GM13977 (cell line): ENCODE measurements at regions not wholly inside any gene's neighbourhood (a gene's known extent, or its start where the extent isn't known, plus 50 kb on each side); places are given as distances from the start of the nearest gene placed in this dataset.
A peak's percentile ranks its signal among the peaks of the same experiment; 100 is the strongest.

Experiments
- DNase-seq: peaks from one replicate; pipeline ENCODE4 v3.0.0; 2012; ENCODE audit warnings: low spot score
- in situ Hi-C: fragments of 300-500 bp; cut with MboI; formaldehyde crosslinking; loops from one replicate; pipeline ENCODE4 v1.12.0; 2022; ENCODE audit warnings: low sequenced_read_pairs, low pct_unique_long_range_greater_than_20kb, mixed read lengths, inconsistent platforms; ENCODE audit not compliant: unreplicated experiment
- TF ChIP-seq, protein P1 (sequence below): IDR thresholded peaks from 2 replicates; pipeline ENCODE4 v1.5.1; 2012; ENCODE audit warnings: mild to moderate bottlenecking, control low read depth; ENCODE audit not compliant: insufficient read depth; ENCODE audit errors: extremely low read depth, missing control alignments

DNA sequence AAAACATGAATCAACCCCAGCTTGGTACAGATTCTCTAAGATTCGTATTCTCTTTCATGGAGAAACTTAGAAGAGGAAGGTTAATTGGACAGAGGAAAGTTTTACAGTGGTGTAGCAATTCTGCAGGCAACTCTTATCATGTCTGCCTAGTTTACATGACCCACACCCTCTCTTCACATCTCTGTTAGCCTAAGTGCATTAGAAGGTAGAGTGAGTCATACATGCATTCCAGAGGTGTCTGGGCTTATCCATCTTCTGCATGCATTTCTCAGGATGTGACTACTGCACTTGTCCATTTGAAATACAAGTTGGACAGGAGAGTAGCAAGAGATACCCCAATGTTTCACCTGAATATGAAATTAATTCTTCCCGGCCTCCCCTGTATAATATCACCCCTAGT, 578.4 kb upstream of the NCAM2 start:
- DNase-seq: no peak
- TF ChIP-seq, protein P1, sequence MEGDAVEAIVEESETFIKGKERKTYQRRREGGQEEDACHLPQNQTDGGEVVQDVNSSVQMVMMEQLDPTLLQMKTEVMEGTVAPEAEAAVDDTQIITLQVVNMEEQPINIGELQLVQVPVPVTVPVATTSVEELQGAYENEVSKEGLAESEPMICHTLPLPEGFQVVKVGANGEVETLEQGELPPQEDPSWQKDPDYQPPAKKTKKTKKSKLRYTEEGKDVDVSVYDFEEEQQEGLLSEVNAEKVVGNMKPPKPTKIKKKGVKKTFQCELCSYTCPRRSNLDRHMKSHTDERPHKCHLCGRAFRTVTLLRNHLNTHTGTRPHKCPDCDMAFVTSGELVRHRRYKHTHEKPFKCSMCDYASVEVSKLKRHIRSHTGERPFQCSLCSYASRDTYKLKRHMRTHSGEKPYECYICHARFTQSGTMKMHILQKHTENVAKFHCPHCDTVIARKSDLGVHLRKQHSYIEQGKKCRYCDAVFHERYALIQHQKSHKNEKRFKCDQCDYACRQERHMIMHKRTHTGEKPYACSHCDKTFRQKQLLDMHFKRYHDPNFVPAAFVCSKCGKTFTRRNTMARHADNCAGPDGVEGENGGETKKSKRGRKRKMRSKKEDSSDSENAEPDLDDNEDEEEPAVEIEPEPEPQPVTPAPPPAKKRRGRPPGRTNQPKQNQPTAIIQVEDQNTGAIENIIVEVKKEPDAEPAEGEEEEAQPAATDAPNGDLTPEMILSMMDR: no peak
- in situ Hi-C loops: no loop called here

DNA sequence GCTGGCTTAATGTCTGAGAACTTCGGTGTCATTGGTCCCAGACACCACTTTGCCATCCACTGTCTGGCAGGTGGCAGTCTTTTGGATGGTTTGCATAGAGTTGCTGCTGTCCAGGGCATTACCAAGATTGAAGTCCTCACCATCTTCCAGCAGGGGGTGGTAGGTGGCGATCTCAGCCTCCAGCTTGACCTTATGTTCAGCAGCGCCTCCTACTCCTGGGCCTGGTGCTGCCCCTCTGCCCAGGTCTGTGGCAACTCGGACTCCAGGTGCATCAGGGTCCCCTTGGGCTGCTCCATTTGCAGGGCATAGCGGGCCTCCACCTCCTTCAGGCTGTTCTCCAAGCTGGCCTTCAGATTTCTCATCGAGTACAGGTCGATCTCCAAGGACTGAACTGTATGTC, 573.3 kb upstream of the NCAM2 start:
- in situ Hi-C loops: no loop called here

DNA sequence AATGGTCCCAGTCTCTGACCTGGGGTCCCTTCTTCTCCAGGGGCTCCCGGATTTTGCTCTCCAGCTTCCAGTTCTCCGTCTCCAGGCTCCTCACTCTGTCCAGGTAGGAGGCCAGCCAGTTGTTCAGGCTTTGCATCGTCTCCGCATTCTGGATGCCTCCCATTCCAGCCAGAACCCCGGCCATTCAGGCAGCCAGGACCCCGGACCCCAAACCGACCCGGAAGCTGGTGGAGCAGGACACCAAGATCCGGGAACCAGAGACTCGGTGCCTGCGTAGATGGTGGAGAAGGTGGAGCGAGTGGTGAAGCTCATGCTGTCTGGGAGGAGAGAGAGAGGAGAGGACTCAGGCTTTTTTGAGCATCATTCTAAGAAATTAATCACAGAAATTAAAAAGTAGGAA, 572.4 kb upstream of the NCAM2 start:
- TF ChIP-seq, protein P1: no peak
- in situ Hi-C loops: no loop called here
- DNase-seq: no peak

More for the DNA sequence above, 573.3 kb upstream of the NCAM2 start:
- TF ChIP-seq, protein P1: no peak
- no peak for DNase-seq

DNA sequence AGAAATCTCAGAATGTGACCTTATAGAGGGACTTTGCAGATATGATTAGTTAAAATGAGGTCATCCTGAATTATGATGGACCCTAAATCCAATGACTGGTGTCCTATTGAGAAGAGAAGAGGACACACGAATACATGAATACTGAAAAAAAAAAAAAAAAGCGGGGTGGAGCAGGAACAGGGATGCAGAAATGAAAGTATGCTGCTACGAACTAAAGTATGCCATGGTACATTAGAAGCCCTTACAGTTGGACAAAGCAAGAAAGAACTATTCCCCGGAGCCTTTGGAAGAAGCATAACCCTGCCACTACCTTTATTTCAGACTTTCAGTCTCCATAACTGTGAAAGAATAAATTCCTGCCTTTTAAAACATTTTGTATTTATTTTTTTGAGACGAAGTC, 557.9 kb upstream of the NCAM2 start:
- TF ChIP-seq, protein P1: no peak
- no peak for DNase-seq
- in situ Hi-C loops: no loop called here

DNA sequence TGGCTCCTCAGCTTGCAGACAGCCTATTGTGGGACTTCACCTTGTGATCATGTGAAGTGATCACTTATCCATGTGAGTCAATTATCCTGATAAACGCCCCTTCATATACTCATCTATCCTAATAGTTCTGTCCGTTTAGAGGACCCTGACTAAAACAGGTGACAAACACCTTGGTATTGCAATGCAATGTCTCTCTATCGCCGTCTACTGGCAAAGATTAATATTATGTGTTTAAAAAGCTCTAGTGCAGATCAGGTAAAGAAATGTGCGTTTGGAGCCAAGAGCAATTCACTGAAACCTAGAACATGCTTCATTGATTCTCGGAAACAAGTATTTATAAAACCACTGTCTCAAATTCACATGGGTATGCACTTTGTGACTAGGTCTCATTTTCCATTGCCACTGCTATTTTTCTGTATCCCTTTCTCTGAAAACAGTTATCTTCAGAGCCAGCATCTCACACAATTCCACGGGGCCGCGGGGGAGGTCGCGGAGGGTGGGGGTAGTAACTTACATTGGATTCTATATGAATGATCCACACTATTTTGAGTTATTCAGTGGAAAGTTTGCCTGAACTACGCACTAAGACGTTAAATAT, 554.6 kb upstream of the NCAM2 start:
- no peak for DNase-seq
- TF ChIP-seq, protein P1: peak; percentile 38
- in situ Hi-C loops: no loop called here

DNA sequence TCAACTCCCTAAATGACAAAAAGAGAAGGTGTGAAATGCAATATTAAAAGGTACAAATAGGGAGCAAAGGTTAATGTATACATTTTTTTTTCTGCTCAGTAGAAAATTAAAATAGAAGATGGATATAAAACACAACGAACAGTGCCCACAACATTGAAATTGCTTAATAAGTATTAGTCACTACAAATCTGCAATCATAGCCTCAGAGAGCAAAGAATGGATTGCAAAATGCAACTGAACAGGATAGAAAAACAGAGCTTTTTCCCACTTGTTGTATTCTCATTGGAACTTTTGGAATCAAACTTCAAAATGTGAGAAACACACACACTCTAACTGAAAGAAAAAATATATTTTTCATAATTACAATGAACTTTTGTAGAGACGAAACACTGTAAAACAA, 552.2 kb upstream of the NCAM2 start:
- DNase-seq: no peak
- in situ Hi-C loops: no loop called here
- TF ChIP-seq, protein P1: no peak
